ENCODE measurements at regions not wholly inside any gene's neighbourhood (a gene's known extent, or its start where the extent isn't known, plus 50 kb on each side); places are given as distances from the start of the nearest gene placed in this dataset.

DNA sequence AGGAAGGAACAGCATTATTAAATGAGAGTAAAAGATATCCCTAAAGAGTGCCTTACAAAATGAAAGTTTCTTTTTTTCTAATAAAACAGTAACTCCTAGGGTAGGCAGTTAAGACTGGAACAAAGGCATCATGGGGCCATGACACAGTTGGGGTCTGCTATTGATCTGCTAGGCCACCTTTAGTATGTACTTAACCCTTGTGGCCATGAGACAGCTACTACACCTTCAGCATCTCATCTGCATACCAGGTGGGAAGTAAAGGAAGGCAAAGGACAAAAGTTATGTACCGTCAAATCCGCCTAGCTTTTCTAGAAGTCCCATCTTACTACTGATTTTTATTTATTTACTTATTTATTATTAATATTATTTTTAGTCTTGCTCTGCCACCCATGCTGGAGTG, 93.8 kb upstream of the FHIT start:
- FAIRE-seq (no peak), DNase-seq (no peak)
- Histone ChIP-seq H3K27me3 (ENCODE audit: control insufficient read depth in 3 of 3, insufficient read depth in 3 of 3, low read length in 3 of 3) (no peaks in the 10 kb centered on the region), H3K4me1 (ENCODE audit: control insufficient read depth in 3 of 3, insufficient read depth in 2 of 3, low read depth in 1 of 3, low read length in 2 of 3) (no peaks in the 10 kb centered on the region), H3K9me3 (ENCODE audit: control insufficient read depth in 2 of 2, insufficient read depth in 1 of 2, low read depth in 1 of 2, low read length in 1 of 2) (no peaks in the 10 kb centered on the region), H3K36me3 (ENCODE audit: control insufficient read depth in 3 of 3, insufficient read depth in 2 of 3, low read depth in 1 of 3, low read length in 3 of 3) (no peaks in the 10 kb centered on the region), H3K4me3 (ENCODE audit: low read depth in 1 of 3, low read length in 3 of 3) (no peak overlapping the region), H3K27ac (ENCODE audit: low read depth in 1 of 3, low read length in 2 of 3) (no peak overlapping the region)
- 93 to 100% (median 97%) methylated on average over 2 of the region's 2 CpGs for WGBS, 3 donors

DNA sequence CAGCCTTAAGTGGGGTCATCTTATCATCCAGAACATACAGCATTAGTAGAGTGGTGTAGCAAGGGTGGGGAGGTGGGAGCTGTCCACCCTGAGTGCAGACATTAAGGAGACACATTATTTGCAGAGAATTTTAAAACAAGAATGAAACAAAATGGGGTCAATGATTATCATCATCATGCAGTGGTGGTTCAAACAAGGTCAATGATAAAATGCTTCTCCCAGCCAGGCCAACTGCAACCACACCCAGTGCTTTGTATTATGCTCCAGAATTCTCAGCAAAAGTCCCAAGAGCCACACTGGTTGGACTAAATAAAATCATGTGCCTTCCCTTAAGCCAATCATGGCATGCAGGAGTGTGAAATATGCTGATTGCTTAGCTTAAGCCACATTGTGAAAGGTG, 96.7 kb upstream of the FHIT start:
- H3K4me3 ChIP-seq (ENCODE audit: low read depth in 1 of 3, low read length in 3 of 3) = no peak overlapping the region
- no peaks in the 10 kb centered on the region for H3K27me3 ChIP-seq (ENCODE audit: control insufficient read depth in 3 of 3, insufficient read depth in 3 of 3, low read length in 3 of 3)
- DNase-seq = no peak
- H3K9me3 ChIP-seq (ENCODE audit: control insufficient read depth in 2 of 2, insufficient read depth in 1 of 2, low read depth in 1 of 2, low read length in 1 of 2) = no peaks in the 10 kb centered on the region
- H3K27ac ChIP-seq (ENCODE audit: low read depth in 1 of 3, low read length in 2 of 3) = no peak overlapping the region
- H3K36me3 ChIP-seq (ENCODE audit: control insufficient read depth in 3 of 3, insufficient read depth in 2 of 3, low read depth in 1 of 3, low read length in 3 of 3) = no peaks in the 10 kb centered on the region
- no peak for FAIRE-seq
- H3K4me1 ChIP-seq (ENCODE audit: control insufficient read depth in 3 of 3, insufficient read depth in 2 of 3, low read depth in 1 of 3, low read length in 2 of 3) = no peaks in the 10 kb centered on the region

DNA sequence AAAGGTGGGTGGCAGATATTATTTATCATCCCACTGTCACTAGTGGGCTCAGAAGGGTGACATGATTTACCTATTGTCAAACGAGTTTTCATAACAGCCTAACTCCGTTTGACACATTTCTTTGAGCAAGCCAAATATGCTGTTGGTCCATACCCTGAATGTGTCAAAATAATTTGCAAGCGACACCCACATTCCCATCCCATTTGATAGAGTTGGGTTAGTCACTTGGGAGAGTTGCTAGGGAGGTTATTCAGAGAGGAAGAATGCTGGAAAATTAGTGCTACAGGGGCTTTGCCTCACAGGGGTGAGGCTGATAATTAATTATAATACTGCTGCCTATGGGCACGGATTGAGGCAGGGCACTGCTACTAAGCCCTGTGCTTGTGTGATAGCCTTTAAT, 98.5 kb upstream of the FHIT start:
- FAIRE-seq (no peak), DNase-seq (no peak)
- Histone ChIP-seq H3K9me3 (ENCODE audit: control insufficient read depth in 2 of 2, insufficient read depth in 1 of 2, low read depth in 1 of 2, low read length in 1 of 2) (no peaks in the 10 kb centered on the region), H3K36me3 (ENCODE audit: control insufficient read depth in 3 of 3, insufficient read depth in 2 of 3, low read depth in 1 of 3, low read length in 3 of 3) (no peaks in the 10 kb centered on the region), H3K27ac (ENCODE audit: low read depth in 1 of 3, low read length in 2 of 3) (no peak overlapping the region), H3K27me3 (ENCODE audit: control insufficient read depth in 3 of 3, insufficient read depth in 3 of 3, low read length in 3 of 3) (no peaks in the 10 kb centered on the region), H3K4me1 (ENCODE audit: control insufficient read depth in 3 of 3, insufficient read depth in 2 of 3, low read depth in 1 of 3, low read length in 2 of 3) (no peaks in the 10 kb centered on the region), H3K4me3 (ENCODE audit: low read depth in 1 of 3, low read length in 3 of 3) (no peak overlapping the region)
- 72 to 81% (median 77%) methylated on average over 4 of the region's 4 CpGs for WGBS, 3 donors

DNA sequence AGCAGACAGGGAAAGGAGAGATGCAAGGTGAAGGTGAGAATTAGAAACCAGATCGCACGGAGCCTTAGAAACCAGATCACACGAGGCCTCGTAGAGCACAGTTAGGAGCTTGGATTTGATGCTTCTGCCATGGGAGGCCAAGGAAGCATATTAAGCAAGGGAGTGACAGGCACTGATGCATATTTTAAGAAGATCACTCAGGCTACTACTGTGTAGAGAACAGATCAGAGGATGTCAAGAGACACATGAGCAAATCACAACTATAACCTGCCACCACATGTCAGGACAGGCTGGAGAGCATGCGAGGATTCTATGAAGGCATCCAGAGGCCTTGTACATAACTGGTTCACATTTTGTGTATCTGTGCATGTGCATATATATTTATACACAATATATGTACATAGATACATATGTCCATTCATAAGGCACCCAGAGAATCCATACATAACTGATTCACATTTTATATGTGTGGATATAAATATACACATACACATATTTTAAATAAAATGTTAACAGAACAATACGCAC, 99.6 kb upstream of the FHIT start:
- DNase-seq (no peak), FAIRE-seq (no peak)
- H3K9me3 ChIP-seq (ENCODE audit: control insufficient read depth in 2 of 2, insufficient read depth in 1 of 2, low read depth in 1 of 2, low read length in 1 of 2) = no peaks in the 10 kb centered on the region
- H3K27ac ChIP-seq (ENCODE audit: low read depth in 1 of 3, low read length in 2 of 3) = no peak overlapping the region
- H3K36me3 ChIP-seq (ENCODE audit: control insufficient read depth in 3 of 3, insufficient read depth in 2 of 3, low read depth in 1 of 3, low read length in 3 of 3) = no peaks in the 10 kb centered on the region
- WGBS, 3 donors = 91 to 96% (median 94%) methylated on average over 6 of the region's 6 CpGs
- H3K4me1 ChIP-seq (ENCODE audit: control insufficient read depth in 3 of 3, insufficient read depth in 2 of 3, low read depth in 1 of 3, low read length in 2 of 3) = no peaks in the 10 kb centered on the region
- no peaks in the 10 kb centered on the region for H3K27me3 ChIP-seq (ENCODE audit: control insufficient read depth in 3 of 3, insufficient read depth in 3 of 3, low read length in 3 of 3)
- H3K4me3 ChIP-seq (ENCODE audit: low read depth in 1 of 3, low read length in 3 of 3) = no peak overlapping the region

DNA sequence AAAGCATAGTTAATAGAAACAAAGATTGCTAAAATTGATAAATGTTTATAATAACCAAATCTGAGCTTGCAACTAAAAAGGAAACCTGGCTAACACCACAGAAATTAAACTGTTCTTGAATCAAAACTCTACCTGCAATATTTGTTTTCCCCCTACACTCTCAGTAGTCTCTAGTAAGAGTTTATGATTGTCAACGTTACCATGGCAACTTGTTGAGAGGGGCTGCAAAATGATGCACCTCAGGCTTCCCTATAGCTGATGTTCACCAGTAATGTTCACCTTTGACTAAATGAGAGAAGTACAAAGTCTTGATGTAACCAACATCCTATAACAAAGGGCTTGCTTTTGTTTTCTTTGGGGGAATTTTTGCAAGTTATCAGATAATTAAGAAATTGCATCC, 101.1 kb upstream of the FHIT start:
- DNase-seq = no peak
- H3K9me3 ChIP-seq (ENCODE audit: control insufficient read depth in 2 of 2, insufficient read depth in 1 of 2, low read depth in 1 of 2, low read length in 1 of 2) = no peaks in the 10 kb centered on the region
- no peak overlapping the region for H3K27ac ChIP-seq (ENCODE audit: low read depth in 1 of 3, low read length in 2 of 3)
- 70 to 87% (median 78%) methylated on average over 1 of the region's 1 CpG for WGBS, 3 donors
- H3K4me3 ChIP-seq (ENCODE audit: low read depth in 1 of 3, low read length in 3 of 3) = no peak overlapping the region
- no peaks in the 10 kb centered on the region for H3K27me3 ChIP-seq (ENCODE audit: control insufficient read depth in 3 of 3, insufficient read depth in 3 of 3, low read length in 3 of 3)
- no peak for FAIRE-seq
- no peaks in the 10 kb centered on the region for H3K4me1 ChIP-seq (ENCODE audit: control insufficient read depth in 3 of 3, insufficient read depth in 2 of 3, low read depth in 1 of 3, low read length in 2 of 3)
- no peaks in the 10 kb centered on the region for H3K36me3 ChIP-seq (ENCODE audit: control insufficient read depth in 3 of 3, insufficient read depth in 2 of 3, low read depth in 1 of 3, low read length in 3 of 3)

DNA sequence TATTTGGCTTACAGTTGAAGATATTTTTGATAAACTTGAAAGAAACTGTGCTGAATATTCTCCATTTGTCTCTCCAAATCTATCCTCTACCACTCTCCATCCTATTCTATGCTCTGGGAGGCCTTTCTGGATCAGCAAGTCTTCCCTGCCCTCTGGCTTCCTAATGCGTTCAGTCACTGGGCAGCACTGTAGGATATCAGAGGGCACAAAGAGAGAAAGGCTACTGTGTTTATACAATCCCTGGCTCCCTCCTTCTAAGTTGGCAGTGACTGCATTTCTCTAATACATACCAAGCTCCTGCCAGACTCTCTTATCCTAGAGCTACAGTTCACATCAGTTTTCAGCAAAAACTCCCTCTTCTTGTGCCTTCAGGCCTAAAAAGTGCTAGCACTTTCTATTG, 102.1 kb upstream of the FHIT start:
- no peak overlapping the region for H3K4me3 ChIP-seq (ENCODE audit: low read depth in 1 of 3, low read length in 3 of 3)
- H3K36me3 ChIP-seq (ENCODE audit: control insufficient read depth in 3 of 3, insufficient read depth in 2 of 3, low read depth in 1 of 3, low read length in 3 of 3) = no peaks in the 10 kb centered on the region
- FAIRE-seq (no peak), DNase-seq (no peak)
- no peak overlapping the region for H3K27ac ChIP-seq (ENCODE audit: low read depth in 1 of 3, low read length in 2 of 3)
- no peaks in the 10 kb centered on the region for H3K9me3 ChIP-seq (ENCODE audit: control insufficient read depth in 2 of 2, insufficient read depth in 1 of 2, low read depth in 1 of 2, low read length in 1 of 2)
- H3K27me3 ChIP-seq (ENCODE audit: control insufficient read depth in 3 of 3, insufficient read depth in 3 of 3, low read length in 3 of 3) = no peaks in the 10 kb centered on the region
- H3K4me1 ChIP-seq (ENCODE audit: control insufficient read depth in 3 of 3, insufficient read depth in 2 of 3, low read depth in 1 of 3, low read length in 2 of 3) = no peaks in the 10 kb centered on the region
- WGBS, 3 donors = 80 to 96% (median 86%) methylated on average over 1 of the region's 1 CpG

DNA sequence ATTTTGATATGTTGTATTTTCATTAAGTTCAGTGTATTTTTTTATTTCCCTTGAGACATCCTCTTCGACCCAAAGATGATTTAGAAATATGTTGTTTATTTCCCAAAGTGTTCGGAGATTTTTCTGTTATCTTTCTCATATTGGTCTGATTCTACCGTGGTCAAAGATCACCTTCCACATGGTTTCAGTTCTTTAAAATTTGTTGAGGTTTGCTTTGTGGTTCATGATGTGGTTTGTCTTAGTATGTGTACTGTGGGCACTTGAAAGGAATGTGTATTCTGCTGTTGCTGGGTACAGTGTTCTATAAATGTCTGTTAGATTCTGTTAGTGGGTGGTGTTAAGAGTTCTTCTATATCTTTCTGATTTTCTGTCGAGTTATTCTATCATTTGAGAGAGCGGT, 103.4 kb upstream of the FHIT start:
- H3K36me3 ChIP-seq (ENCODE audit: control insufficient read depth in 3 of 3, insufficient read depth in 2 of 3, low read depth in 1 of 3, low read length in 3 of 3) = no peaks in the 10 kb centered on the region
- WGBS, 3 donors = 63 to 71% (median 63%) methylated on average over 5 of the region's 5 CpGs
- DNase-seq = no peak
- no peaks in the 10 kb centered on the region for H3K27me3 ChIP-seq (ENCODE audit: control insufficient read depth in 3 of 3, insufficient read depth in 3 of 3, low read length in 3 of 3)
- H3K4me3 ChIP-seq (ENCODE audit: low read depth in 1 of 3, low read length in 3 of 3) = no peak overlapping the region
- H3K4me1 ChIP-seq (ENCODE audit: control insufficient read depth in 3 of 3, insufficient read depth in 2 of 3, low read depth in 1 of 3, low read length in 2 of 3) = no peaks in the 10 kb centered on the region
- no peak for FAIRE-seq
- H3K9me3 ChIP-seq (ENCODE audit: control insufficient read depth in 2 of 2, insufficient read depth in 1 of 2, low read depth in 1 of 2, low read length in 1 of 2) = no peaks in the 10 kb centered on the region
- no peak overlapping the region for H3K27ac ChIP-seq (ENCODE audit: low read depth in 1 of 3, low read length in 2 of 3)

DNA sequence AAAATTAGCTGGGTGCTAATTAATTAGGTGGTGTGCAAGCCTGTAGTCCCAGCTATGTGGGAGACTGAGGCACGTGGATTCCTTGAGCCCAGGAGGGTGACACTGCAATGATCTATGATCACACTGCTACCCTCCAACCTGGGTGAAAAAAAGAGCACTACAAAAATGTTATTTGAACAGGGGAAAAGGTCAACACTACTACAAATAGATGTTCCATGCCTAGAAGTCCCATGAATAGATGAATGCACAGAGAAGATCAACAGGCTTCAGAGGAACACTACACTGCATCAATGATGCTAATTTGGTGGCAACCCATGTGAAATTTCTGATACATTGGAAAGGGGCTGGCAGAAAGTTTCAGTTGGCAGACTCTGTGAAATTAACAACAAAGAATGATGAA, 105.4 kb upstream of the FHIT start:
- WGBS, 3 donors = 25 to 65% (median 50%) methylated on average over 1 of the region's 1 CpG
- no peaks in the 10 kb centered on the region for H3K27me3 ChIP-seq (ENCODE audit: control insufficient read depth in 3 of 3, insufficient read depth in 3 of 3, low read length in 3 of 3)
- DNase-seq = no peak
- no peak overlapping the region for H3K4me3 ChIP-seq (ENCODE audit: low read depth in 1 of 3, low read length in 3 of 3)
- no peaks in the 10 kb centered on the region for H3K4me1 ChIP-seq (ENCODE audit: control insufficient read depth in 3 of 3, insufficient read depth in 2 of 3, low read depth in 1 of 3, low read length in 2 of 3)
- FAIRE-seq = no peak
- H3K36me3 ChIP-seq (ENCODE audit: control insufficient read depth in 3 of 3, insufficient read depth in 2 of 3, low read depth in 1 of 3, low read length in 3 of 3) = no peaks in the 10 kb centered on the region
- no peak overlapping the region for H3K27ac ChIP-seq (ENCODE audit: low read depth in 1 of 3, low read length in 2 of 3)
- H3K9me3 ChIP-seq (ENCODE audit: control insufficient read depth in 2 of 2, insufficient read depth in 1 of 2, low read depth in 1 of 2, low read length in 1 of 2) = no peaks in the 10 kb centered on the region

DNA sequence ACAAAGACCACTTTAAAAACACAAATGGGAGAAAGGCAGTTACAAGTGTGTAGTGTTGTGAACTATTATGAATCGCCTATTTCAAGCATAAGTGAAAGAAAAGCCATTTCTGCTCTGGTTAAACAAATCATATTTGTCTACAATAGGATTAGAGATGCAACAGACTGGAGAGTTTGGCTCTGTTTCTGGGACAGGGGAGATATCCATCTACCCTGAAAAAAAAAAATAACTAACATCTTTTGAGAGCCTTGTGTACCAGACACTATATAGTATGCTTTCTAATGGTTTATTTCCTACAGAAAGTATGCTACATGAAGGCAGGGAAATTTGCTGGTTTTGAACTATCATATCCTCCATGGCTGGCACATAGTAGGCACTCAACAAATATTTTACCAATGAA, 106.7 kb upstream of the FHIT start:
- FAIRE-seq = no peak
- WGBS, 3 donors = 69 to 89% (median 86%) methylated on average over 1 of the region's 1 CpG
- DNase-seq = no peak

More for the DNA sequence above, 106.7 kb upstream of the FHIT start:
- Histone ChIP-seq H3K27ac (ENCODE audit: low read depth in 1 of 3, low read length in 2 of 3) (no peak overlapping the region), H3K27me3 (ENCODE audit: control insufficient read depth in 3 of 3, insufficient read depth in 3 of 3, low read length in 3 of 3) (no peaks in the 10 kb centered on the region), H3K36me3 (ENCODE audit: control insufficient read depth in 3 of 3, insufficient read depth in 2 of 3, low read depth in 1 of 3, low read length in 3 of 3) (no peaks in the 10 kb centered on the region), H3K4me1 (ENCODE audit: control insufficient read depth in 3 of 3, insufficient read depth in 2 of 3, low read depth in 1 of 3, low read length in 2 of 3) (no peaks in the 10 kb centered on the region), H3K9me3 (ENCODE audit: control insufficient read depth in 2 of 2, insufficient read depth in 1 of 2, low read depth in 1 of 2, low read length in 1 of 2) (no peaks in the 10 kb centered on the region), H3K4me3 (ENCODE audit: low read depth in 1 of 3, low read length in 3 of 3) (no peak overlapping the region)
